ENCODE measurements at regions not wholly inside any gene's neighbourhood (a gene's known extent, or its start where the extent isn't known, plus 50 kb on each side); places are given as distances from the start of the nearest gene placed in this dataset.

- no peak for TF ChIP-seq POLR2A (IDR thresholded peaks at IDR 0.05; ENCODE audit: low read depth, low read length)
- no peak for FAIRE-seq
- no peak for DNase-seq (ENCODE audit: insufficient read length, low spot score)
Measured at GRCh38 chr14:97368900-97369564, 571.9 kb downstream of the VRK1 start.

- no peak for DNase-seq (ENCODE audit: insufficient read length, low spot score)
- TF ChIP-seq POLR2A (IDR thresholded peaks at IDR 0.05; ENCODE audit: low read depth, low read length): no peak
- no peak for FAIRE-seq
Measured at GRCh38 chr14:97369901-97370300, 572.7 kb downstream of the VRK1 start.

- FAIRE-seq (no peak), DNase-seq (ENCODE audit: insufficient read length, low spot score) (no peak)
- no peak for TF ChIP-seq POLR2A (IDR thresholded peaks at IDR 0.05; ENCODE audit: low read depth, low read length)
Measured at GRCh38 chr14:97376310-97376709, 579.1 kb downstream of the VRK1 start.

GRCh38 chr14:97377550-97377949 lies 580.4 kb downstream of the VRK1 start:
- FAIRE-seq: no peak
- no peak for TF ChIP-seq POLR2A (IDR thresholded peaks at IDR 0.05; ENCODE audit: low read depth, low read length)
- DNase-seq (ENCODE audit: insufficient read length, low spot score): no peak

- FAIRE-seq: no peak
- no peak for TF ChIP-seq POLR2A (IDR thresholded peaks at IDR 0.05; ENCODE audit: low read depth, low read length)
- DNase-seq (ENCODE audit: insufficient read length, low spot score): no peak
Measured at GRCh38 chr14:97379091-97379531, 581.9 kb downstream of the VRK1 start.

- peak; percentile 3 for DNase-seq (ENCODE audit: insufficient read length, low spot score)
- no peak for FAIRE-seq
- TF ChIP-seq POLR2A (IDR thresholded peaks at IDR 0.05; ENCODE audit: low read depth, low read length): no peak
Measured at GRCh38 chr14:97380539-97380941, 583.4 kb downstream of the VRK1 start.

- DNase-seq (ENCODE audit: insufficient read length, low spot score) (no peak), FAIRE-seq (no peak)
- no peak for TF ChIP-seq POLR2A (IDR thresholded peaks at IDR 0.05; ENCODE audit: low read depth, low read length)
Measured at GRCh38 chr14:97381309-97381708, 584.1 kb downstream of the VRK1 start.

- DNase-seq (ENCODE audit: insufficient read length, low spot score): no peak
- no peak for FAIRE-seq
- TF ChIP-seq POLR2A (IDR thresholded peaks at IDR 0.05; ENCODE audit: low read depth, low read length): no peak
Measured at GRCh38 chr14:97382616-97383226, 585.5 kb downstream of the VRK1 start.

GRCh38 chr14:97385727-97386126 lies 588.5 kb downstream of the VRK1 start:
- DNase-seq (ENCODE audit: insufficient read length, low spot score): no peak
- no peak for TF ChIP-seq POLR2A (IDR thresholded peaks at IDR 0.05; ENCODE audit: low read depth, low read length)
- FAIRE-seq: no peak

- TF ChIP-seq POLR2A (IDR thresholded peaks at IDR 0.05; ENCODE audit: low read depth, low read length): no peak
- FAIRE-seq (no peak), DNase-seq (ENCODE audit: insufficient read length, low spot score) (no peak)
Measured at GRCh38 chr14:97387252-97387874, 590.2 kb downstream of the VRK1 start.

GRCh38 chr14:97388408-97388807 lies 591.2 kb downstream of the VRK1 start:
- DNase-seq (ENCODE audit: insufficient read length, low spot score) (no peak), FAIRE-seq (no peak)
- TF ChIP-seq POLR2A (IDR thresholded peaks at IDR 0.05; ENCODE audit: low read depth, low read length): no peak

GRCh38 chr14:97390096-97390724 lies 593.0 kb downstream of the VRK1 start:
- no peak for TF ChIP-seq POLR2A (IDR thresholded peaks at IDR 0.05; ENCODE audit: low read depth, low read length)
- DNase-seq (ENCODE audit: insufficient read length, low spot score): no peak
- no peak for FAIRE-seq

- no peak for TF ChIP-seq POLR2A (IDR thresholded peaks at IDR 0.05; ENCODE audit: low read depth, low read length)
- no peak for DNase-seq (ENCODE audit: insufficient read length, low spot score)
- FAIRE-seq: no peak
Measured at GRCh38 chr14:97393244-97393643, 596.1 kb downstream of the VRK1 start.

GRCh38 chr14:97395068-97395467 lies 597.9 kb downstream of the VRK1 start:
- no peak for FAIRE-seq

More at GRCh38 chr14:97395068-97395467, 597.9 kb downstream of the VRK1 start:
- no peak for TF ChIP-seq POLR2A (IDR thresholded peaks at IDR 0.05; ENCODE audit: low read depth, low read length)
- DNase-seq (ENCODE audit: insufficient read length, low spot score): no peak

All from H54 (cell line).